ENCODE measurements at regions not wholly inside any gene's neighbourhood (a gene's known extent, or its start where the extent isn't known, plus 50 kb on each side); places are given as distances from the start of the nearest gene placed in this dataset.

GRCh38 chr4:138428611-138429010 is 186.5 kb upstream of the SLC7A11 start:
- TF ChIP-seq CTCF (IDR thresholded peaks at IDR 0.05; ENCODE audit: low read length) = no peak
- TF ChIP-seq EZH2 (optimal IDR thresholded peaks at IDR 0.05; ENCODE audit: low read depth, low read length) = no peak
- TF ChIP-seq EZH2phosphoT487 (IDR thresholded peaks at IDR 0.05; ENCODE audit: low read length) = no peak
